ENCODE measurements at regions not wholly inside any gene's neighbourhood (a gene's known extent, or its start where the extent isn't known, plus 50 kb on each side); places are given as distances from the start of the nearest gene placed in this dataset.
"Not testable (repeated sequence)": the region's sequence is repeated elsewhere in the genome, so short reads cannot be mapped to it uniquely, and the experiment has no call there.

- peaks cover 4% of the 10 kb centered on the region for H3K9me3 Mint-ChIP-seq (ENCODE audit: low read depth)
- no peak for DNase-seq (ENCODE audit: low spot score)
- no peaks in the 10 kb centered on the region for H3K27me3 Mint-ChIP-seq (ENCODE audit: low read depth)
- H3K36me3 Mint-ChIP-seq (ENCODE audit: low read depth) = peaks cover 2% of the 10 kb centered on the region
- no peak overlapping the region for H3K4me3 Mint-ChIP-seq (ENCODE audit: unreplicated experiment)
- H3K27ac Mint-ChIP-seq (ENCODE audit: unreplicated experiment) = no peak overlapping the region
- H3K4me1 Mint-ChIP-seq (ENCODE audit: low read depth) = peaks cover 13% of the 10 kb centered on the region
- TF ChIP-seq CTCF (IDR thresholded peaks at IDR 0.05) = no peak
Measured at GRCh38 chr3:177657243-177657642, 460.0 kb upstream of the TBL1XR1 start.

GRCh38 chr3:177658354-177658753 is 461.1 kb upstream of the TBL1XR1 start:
- no peaks in the 10 kb centered on the region for H3K27me3 Mint-ChIP-seq (ENCODE audit: low read depth)
- no peak for DNase-seq (ENCODE audit: low spot score)
- H3K9me3 Mint-ChIP-seq (ENCODE audit: low read depth) = peaks cover 4% of the 10 kb centered on the region
- H3K4me1 Mint-ChIP-seq (ENCODE audit: low read depth) = peaks cover 2% of the 10 kb centered on the region
- TF ChIP-seq CTCF (IDR thresholded peaks at IDR 0.05) = no peak
- H3K36me3 Mint-ChIP-seq (ENCODE audit: low read depth) = peaks cover 6% of the 10 kb centered on the region
- no peak overlapping the region for H3K27ac Mint-ChIP-seq (ENCODE audit: unreplicated experiment)
- H3K4me3 Mint-ChIP-seq (ENCODE audit: unreplicated experiment) = no peak overlapping the region

GRCh38 chr3:177664380-177665103 is 467.3 kb upstream of the TBL1XR1 start:
- not testable (repeated sequence) for H3K27ac Mint-ChIP-seq (ENCODE audit: unreplicated experiment); DNase-seq (ENCODE audit: low spot score); H3K27me3 Mint-ChIP-seq (ENCODE audit: low read depth); H3K4me3 Mint-ChIP-seq (ENCODE audit: unreplicated experiment); H3K36me3 Mint-ChIP-seq (ENCODE audit: low read depth)
- H3K9me3 Mint-ChIP-seq (ENCODE audit: low read depth) = peaks cover 16% of the 10 kb centered on the region
- peaks cover 19% of the 10 kb centered on the region for H3K4me1 Mint-ChIP-seq (ENCODE audit: low read depth)

- H3K4me1 Mint-ChIP-seq (ENCODE audit: low read depth) = peaks cover 19% of the 10 kb centered on the region
- H3K27me3 Mint-ChIP-seq (ENCODE audit: low read depth) = no peaks in the 10 kb centered on the region
- no peak overlapping the region for H3K4me3 Mint-ChIP-seq (ENCODE audit: unreplicated experiment)
- H3K9me3 Mint-ChIP-seq (ENCODE audit: low read depth) = peaks cover 16% of the 10 kb centered on the region
- peaks cover 8% of the 10 kb centered on the region for H3K36me3 Mint-ChIP-seq (ENCODE audit: low read depth)
- no peak for TF ChIP-seq CTCF (IDR thresholded peaks at IDR 0.05)
- DNase-seq (ENCODE audit: low spot score) = no peak
- H3K27ac Mint-ChIP-seq (ENCODE audit: unreplicated experiment) = peak overlapping the region; percentile 39
Measured at GRCh38 chr3:177665122-177665808, 468.0 kb upstream of the TBL1XR1 start.

- Mint-ChIP-seq H3K4me1 (ENCODE audit: low read depth) (peaks cover 30% of the 10 kb centered on the region), H3K27me3 (ENCODE audit: low read depth) (no peaks in the 10 kb centered on the region), H3K27ac (ENCODE audit: unreplicated experiment) (no peak overlapping the region), H3K4me3 (ENCODE audit: unreplicated experiment) (no peak overlapping the region), H3K36me3 (ENCODE audit: low read depth) (no peaks in the 10 kb centered on the region), H3K9me3 (ENCODE audit: low read depth) (no peaks in the 10 kb centered on the region)
- no peak for TF ChIP-seq CTCF (IDR thresholded peaks at IDR 0.05)
- no peak for DNase-seq (ENCODE audit: low spot score)
Measured at GRCh38 chr3:177672252-177672911, 475.1 kb upstream of the TBL1XR1 start.

All from chondrocyte (in vitro differentiated cells).